PC-3 (cell line): ENCODE measurements at regions not wholly inside any gene's neighbourhood (a gene's known extent, or its start where the extent isn't known, plus 50 kb on each side); places are given as distances from the start of the nearest gene placed in this dataset.

Experiments used
- ATAC-seq: fragments of 200-7000 bp; cut with Tn5 transposase; 2 replicates; pipeline ENCODE4 v1.9.1; 2020; ENCODE audit warnings: mild to moderate bottlenecking, moderate library complexity
- BruUV-seq: library from RNA; stranded (reverse); fragments of 400-500 nt; replicated peaks from 2 replicates; lab custom pipeline; 2021; lab: Mats Ljungman, UMichigan
- CTCF ChIA-PET: fragments of 300-600 bp; sonication (Branson Sonifier 250); formaldehyde crosslinking; loops from one replicate; lab custom pipeline; 2022; ENCODE audit warnings: antibody characterized with exemption; lab: Charles Lee
- POLR2A ChIA-PET: fragments of 300-600 bp; sonication (Branson Sonifier 250); formaldehyde crosslinking; loops from one replicate; lab custom pipeline; 2022; ENCODE audit warnings: antibody characterized with exemption; ENCODE audit not compliant: unreplicated experiment; lab: Charles Lee
- DNase-seq: peaks from one replicate; pipeline ENCODE4 v3.0.0-alpha.2; 2015
- H2AFZ ChIP-seq: fragments of 300-600 bp; sonication (generic); 2 replicates; pipeline ENCODE4 v1.6.0; 2016; ENCODE audit warnings: antibody characterized with exemption, low read length
- H3F3A ChIP-seq: fragments of 300-600 bp; sonication (generic); one replicate; pipeline ENCODE4 v1.6.0; 2017; ENCODE audit warnings: antibody characterized with exemption, low read length, control low read depth, mild to moderate bottlenecking; ENCODE audit not compliant: unreplicated experiment
- H3K27ac ChIP-seq: fragments of 300-600 bp; sonication (generic); 2 replicates; pipeline ENCODE4 v1.5.1; 2016; ENCODE audit warnings: mild to moderate bottlenecking, low read length
- H3K27me3 ChIP-seq: fragments of 300-600 bp; sonication (generic); 2 replicates; pipeline ENCODE4 v1.6.1; 2016; ENCODE audit warnings: low read length, mixed read lengths
- H3K36me3 ChIP-seq: fragments of 300-600 bp; sonication (generic); 2 replicates; pipeline ENCODE4 v1.6.1; 2016; ENCODE audit warnings: low read depth, mixed run types, low read length, mixed read lengths
- H3K4me1 ChIP-seq: fragments of 300-600 bp; sonication (generic); 2 replicates; pipeline ENCODE4 v1.5.1; 2016; ENCODE audit warnings: low read length; ENCODE audit not compliant: insufficient read depth
- H3K4me2 ChIP-seq: fragments of 300-600 bp; sonication (generic); 2 replicates; pipeline ENCODE4 v1.6.0; 2016; ENCODE audit warnings: low read length
- H3K4me3 ChIP-seq: fragments of 300-600 bp; sonication (generic); 2 replicates; pipeline ENCODE4 v1.5.1; 2016; ENCODE audit warnings: mild to moderate bottlenecking, low read length, mixed read lengths
- H3K79me2 ChIP-seq: fragments of 300-600 bp; sonication (generic); 2 replicates; pipeline ENCODE4 v1.6.1; 2017; ENCODE audit warnings: low read length, mixed read lengths
- H3K9ac ChIP-seq: fragments of 300-600 bp; sonication (generic); 2 replicates; pipeline ENCODE4 v1.6.0; 2016; ENCODE audit warnings: mild to moderate bottlenecking, low read length
- H3K9me2 ChIP-seq: fragments of 300-600 bp; sonication (generic); replicated peaks from 2 replicates; pipeline ENCODE4 v1.6.1; 2016; ENCODE audit warnings: mixed run types, low read length, mixed read lengths
- H3K9me3 ChIP-seq: fragments of 300-600 bp; sonication (generic); 2 replicates; pipeline ENCODE4 v1.6.1; 2016; ENCODE audit warnings: low read length, mixed read lengths
- H4K20me1 ChIP-seq: fragments of 300-600 bp; sonication (generic); 2 replicates; pipeline ENCODE4 v1.6.1; 2016; ENCODE audit warnings: low read length, mixed read lengths
- CTCF ChIP-seq: fragments of 300-600 bp; sonication (generic); conservative IDR thresholded peaks from 2 replicates; pipeline ENCODE4 v1.5.1; 2017; ENCODE audit warnings: antibody characterized with exemption, low read depth, mild to moderate bottlenecking, low read length
- EZH2 ChIP-seq: fragments of 300-600 bp; sonication (generic); IDR thresholded peaks from one replicate; pipeline ENCODE4 v1.6.1; 2017; ENCODE audit warnings: antibody characterized with exemption, mild to moderate bottlenecking, low read length; ENCODE audit not compliant: unreplicated experiment
- EZH2phosphoT487 ChIP-seq: fragments of 300-600 bp; sonication (generic); IDR thresholded peaks from 2 replicates; pipeline ENCODE4 v1.6.1; 2018; ENCODE audit warnings: mild to moderate bottlenecking, antibody characterized with exemption, low read length, borderline replicate concordance
- intact Hi-C: fragments of 100-400 bp; cut with micrococcal nuclease; formaldehyde crosslinking; loops from 2 replicates; pipeline ENCODE4 v1.9.0; 2023

- Histone ChIP-seq H3K27me3 (no peaks in the 10 kb centered on the region), H3K27ac (no peak overlapping the region), H4K20me1 (no peaks in the 10 kb centered on the region), H3K4me1 (peaks cover 15% of the 10 kb centered on the region), H3F3A (no peaks in the 10 kb centered on the region), H3K4me2 (no peak overlapping the region), H3K4me3 (no peak overlapping the region), H3K9me2 (no peaks in the 10 kb centered on the region), H3K36me3 (no peaks in the 10 kb centered on the region), H2AFZ (no peak overlapping the region), H3K9ac (no peak overlapping the region), H3K9me3 (no peaks in the 10 kb centered on the region), H3K79me2 (no peaks in the 10 kb centered on the region)
- CTCF ChIA-PET, result no interaction called here
- ATAC-seq (no peak), DNase-seq (no peak)
- TF ChIP-seq EZH2 (no peak), EZH2phosphoT487 (no peak), CTCF (no peak; the same call in 1 of the 2 replicates)
- intact Hi-C loops, result no loop called here
- no TSS peak for BruUV-seq
- POLR2A ChIA-PET, result no interaction called here
These were observed 179.4 kb downstream of the ERMARD start for GRCh38 chr6:169930799-169931198.

- Histone ChIP-seq H3K9me2 (no peaks in the 10 kb centered on the region), H3K79me2 (no peaks in the 10 kb centered on the region), H3K27me3 (no peaks in the 10 kb centered on the region), H3K9ac (no peak overlapping the region), H4K20me1 (no peaks in the 10 kb centered on the region), H3K36me3 (no peaks in the 10 kb centered on the region), H3K9me3 (no peaks in the 10 kb centered on the region), H3F3A (no peaks in the 10 kb centered on the region), H2AFZ (no peak overlapping the region), H3K4me3 (no peak overlapping the region), H3K4me1 (no peaks in the 10 kb centered on the region), H3K27ac (no peak overlapping the region), H3K4me2 (no peak overlapping the region)
- intact Hi-C loops, result no loop called here
- ChIA-PET POLR2A (no interaction called here), CTCF (no interaction called here)
- TF ChIP-seq EZH2phosphoT487, result no peak
- no peak for TF ChIP-seq EZH2
- TF ChIP-seq CTCF, result no peak
- ATAC-seq (no peak), DNase-seq (no peak)
- BruUV-seq, result no TSS peak
These were observed 176.3 kb downstream of the ERMARD start for GRCh38 chr6:169927711-169928110.

- Histone ChIP-seq H3K79me2 (no peaks in the 10 kb centered on the region), H2AFZ (no peak overlapping the region), H3K27ac (no peak overlapping the region), H3K4me3 (no peak overlapping the region), H3K9me2 (no peaks in the 10 kb centered on the region), H3F3A (no peaks in the 10 kb centered on the region), H3K36me3 (no peaks in the 10 kb centered on the region), H3K4me2 (no peak overlapping the region), H4K20me1 (no peaks in the 10 kb centered on the region), H3K9ac (no peak overlapping the region), H3K9me3 (no peaks in the 10 kb centered on the region), H3K4me1 (no peaks in the 10 kb centered on the region), H3K27me3 (no peaks in the 10 kb centered on the region)
- TF ChIP-seq EZH2 (no peak), CTCF (no peak), EZH2phosphoT487 (no peak)
- no peak for DNase-seq
- ChIA-PET POLR2A (no interaction called here), CTCF (no interaction called here)
- intact Hi-C loops, result no loop called here
- BruUV-seq, result no TSS peak
- ATAC-seq, result no peak
These were observed 175.4 kb downstream of the ERMARD start for GRCh38 chr6:169926617-169927417.
